HEK293 (cell line): ENCODE measurements at regions not wholly inside any gene's neighbourhood (a gene's known extent, or its start where the extent isn't known, plus 50 kb on each side); places are given as distances from the start of the nearest gene placed in this dataset.
"Not testable (repeated sequence)": the region's sequence is repeated elsewhere in the genome, so short reads cannot be mapped to it uniquely, and the experiment has no call there.

Experiments
- CTCF ChIA-PET: fragments of 350-600 bp; formaldehyde crosslinking; extraction: SDS; loops from one replicate; lab custom pipeline; 2021; ENCODE audit warnings: antibody characterized with exemption; lab: Yijun Ruan, JAX
- POLR2A ChIA-PET: fragments of 300-600 bp; formaldehyde crosslinking; extraction: SDS; loops from one replicate; lab custom pipeline; 2020; ENCODE audit warnings: antibody characterized with exemption, inconsistent platforms; lab: Yijun Ruan, JAX
- H3K27ac ChIP-seq: fragments of 200-500 bp; sonication (Bioruptor generic); 2 replicates; pipeline ENCODE4 v1.5.1; 2014; ENCODE audit warnings: low read depth, low read length, control low read depth, inconsistent platforms; ENCODE audit errors: extremely low read depth
- H3K36me3 ChIP-seq, 2 experiments: fragments of 200-500 bp in 1 of 2; sonication (Bioruptor generic) in 1 of 2; 1 replicate in 1 of 2; 2 replicates in 1 of 2; pipeline ENCODE4 v1.5.1; 2014 to 2017; ENCODE audit warnings: inconsistent platforms in 2 of 2, low read length in 2 of 2; ENCODE audit not compliant: control insufficient read depth in 2 of 2, insufficient read depth in 1 of 2
- H3K4me1 ChIP-seq: fragments of 200-500 bp; sonication (Bioruptor generic); 2 replicates; pipeline ENCODE4 v1.5.1; 2014; ENCODE audit warnings: mild to moderate bottlenecking, low read length, inconsistent platforms; ENCODE audit not compliant: control insufficient read depth, insufficient read depth
- H3K4me3 ChIP-seq: 2 replicates; pipeline ENCODE4 v1.5.1; 2011; ENCODE audit warnings: low read depth, mild to moderate bottlenecking, control low read depth, low read length, moderate library complexity
- H3K9me3 ChIP-seq: fragments of 200-500 bp; sonication (Bioruptor generic); 2 replicates; pipeline ENCODE4 v1.5.1; 2014; ENCODE audit warnings: low read depth, low read length, inconsistent platforms; ENCODE audit not compliant: control insufficient read depth, insufficient read depth
- KLF10 ChIP-seq: fragments of 450-650 bp; IDR thresholded peaks from 2 replicates; pipeline ENCODE4 v1.5.1; 2018; ENCODE audit warnings: missing biosample characterization, mild to moderate bottlenecking, missing genetic modification characterization
- MEIS1 ChIP-seq: sonication (generic); formaldehyde crosslinking; IDR thresholded peaks from 2 replicates; pipeline ENCODE4 v1.8.1; 2022; ENCODE audit warnings: missing genetic modification reagents, mild to moderate bottlenecking, borderline replicate concordance
- RBAK ChIP-seq: fragments of 450-650 bp; formaldehyde crosslinking; IDR thresholded peaks from 2 replicates; pipeline ENCODE4 v1.5.1; 2016; ENCODE audit warnings: missing biosample characterization, missing genetic modification characterization
- TCF7L2 ChIP-seq: IDR thresholded peaks from 2 replicates; pipeline ENCODE4 v1.6.1; 2011; ENCODE audit warnings: low read depth, mild to moderate bottlenecking, inconsistent platforms, low read length, moderate library complexity, borderline replicate concordance
- ZBTB1 ChIP-seq: fragments of 450-650 bp; formaldehyde crosslinking; IDR thresholded peaks from 2 replicates; pipeline ENCODE4 v1.5.1; 2016; ENCODE audit warnings: missing biosample characterization, missing genetic modification characterization
- ZBTB8A ChIP-seq: fragments of 450-650 bp; formaldehyde crosslinking; IDR thresholded peaks from 2 replicates; pipeline ENCODE4 v1.5.1; 2016; ENCODE audit warnings: missing biosample characterization, missing genetic modification characterization
- ZFHX2 ChIP-seq: fragments of 450-650 bp; formaldehyde crosslinking; conservative IDR thresholded peaks from 2 replicates; pipeline ENCODE4 v1.5.1; 2016; ENCODE audit warnings: missing biosample characterization, missing genetic modification characterization
- ZIC2 ChIP-seq: fragments of 450-650 bp; formaldehyde crosslinking; IDR thresholded peaks from 2 replicates; pipeline ENCODE4 v1.5.1; 2016; ENCODE audit warnings: missing biosample characterization, missing genetic modification characterization
- ZNF138 ChIP-seq: fragments of 450-650 bp; formaldehyde crosslinking; IDR thresholded peaks from 2 replicates; pipeline ENCODE4 v1.5.1; 2016; ENCODE audit warnings: missing biosample characterization, missing genetic modification characterization, borderline replicate concordance
- ZNF146 ChIP-seq: fragments of 450-650 bp; formaldehyde crosslinking; IDR thresholded peaks from 2 replicates; pipeline ENCODE4 v1.5.1; 2016; ENCODE audit warnings: missing biosample characterization, missing genetic modification characterization
- ZNF214 ChIP-seq: fragments of 450-650 bp; formaldehyde crosslinking; IDR thresholded peaks from 2 replicates; pipeline ENCODE4 v1.5.1; 2017; ENCODE audit warnings: missing biosample characterization, mild to moderate bottlenecking, missing genetic modification characterization, borderline replicate concordance
- ZNF248 ChIP-seq: fragments of 450-650 bp; formaldehyde crosslinking; IDR thresholded peaks from 2 replicates; pipeline ENCODE4 v1.5.1; 2017; ENCODE audit warnings: missing biosample characterization, missing genetic modification characterization
- ZNF274 ChIP-seq, 2 experiments: fragments of 200-500 bp in 1 of 2; fragments of 450-650 bp in 1 of 2; sonication (Bioruptor generic) in 1 of 2; formaldehyde crosslinking in 1 of 2; IDR thresholded peaks; 2 replicates each; pipeline versions ENCODE4 v1.5.1 to v1.6.1; 2014 to 2016; ENCODE audit warnings: borderline replicate concordance in 1 of 2, inconsistent platforms in 1 of 2, low read length in 1 of 2, missing biosample characterization in 1 of 2, missing genetic modification characterization in 1 of 2
- ZNF311 ChIP-seq: fragments of 450-650 bp; formaldehyde crosslinking; IDR thresholded peaks from 2 replicates; pipeline ENCODE4 v1.5.1; 2017; ENCODE audit warnings: missing biosample characterization, missing genetic modification characterization, borderline replicate concordance
- ZNF510 ChIP-seq: fragments of 450-650 bp; formaldehyde crosslinking; IDR thresholded peaks from 2 replicates; pipeline ENCODE4 v1.5.1; 2018; ENCODE audit warnings: mild to moderate bottlenecking, missing genetic modification characterization, missing biosample characterization; ENCODE audit not compliant: insufficient replicate concordance
- ZNF529 ChIP-seq: fragments of 450-650 bp; formaldehyde crosslinking; IDR thresholded peaks from 2 replicates; pipeline ENCODE4 v1.5.1; 2017; ENCODE audit warnings: missing genetic modification characterization, missing biosample characterization; ENCODE audit not compliant: insufficient replicate concordance
- ZNF549 ChIP-seq: fragments of 450-650 bp; IDR thresholded peaks from 2 replicates; pipeline ENCODE4 v1.5.1; 2018; ENCODE audit warnings: missing biosample characterization, missing genetic modification characterization, mild to moderate bottlenecking, inconsistent platforms, moderate library complexity
- ZNF610 ChIP-seq: fragments of 450-650 bp; formaldehyde crosslinking; IDR thresholded peaks from 2 replicates; pipeline ENCODE4 v1.5.1; 2016; ENCODE audit warnings: missing biosample characterization, missing genetic modification characterization, borderline replicate concordance
- ZNF660 ChIP-seq: fragments of 450-650 bp; IDR thresholded peaks from 2 replicates; pipeline ENCODE4 v1.5.1; 2018; ENCODE audit warnings: missing biosample characterization, mild to moderate bottlenecking, missing genetic modification characterization
- ZNF747 ChIP-seq: fragments of 450-650 bp; formaldehyde crosslinking; IDR thresholded peaks from 2 replicates; pipeline ENCODE4 v1.5.1; 2016; ENCODE audit warnings: missing biosample characterization, missing genetic modification characterization
- ZNF768 ChIP-seq: fragments of 450-650 bp; formaldehyde crosslinking; IDR thresholded peaks from 2 replicates; pipeline ENCODE4 v1.5.1; 2018; ENCODE audit warnings: missing biosample characterization, mild to moderate bottlenecking, missing genetic modification characterization
- ZNF792 ChIP-seq: fragments of 450-650 bp; formaldehyde crosslinking; IDR thresholded peaks from 2 replicates; pipeline ENCODE4 v1.5.1; 2016; ENCODE audit warnings: missing biosample characterization, missing genetic modification characterization
- TF ChIP-seq, protein P1 (sequence below): fragments of 450-650 bp; formaldehyde crosslinking; IDR thresholded peaks from 2 replicates; pipeline ENCODE4; 2016; ENCODE audit warnings: missing biosample characterization, missing genetic modification characterization
- TF ChIP-seq, protein P2 (sequence below): fragments of 450-650 bp; formaldehyde crosslinking; IDR thresholded peaks from 2 replicates; pipeline ENCODE4 v1.5.1; 2016; ENCODE audit warnings: missing biosample characterization, missing genetic modification characterization
- TF ChIP-seq, protein P3 (sequence below): fragments of 450-650 bp; formaldehyde crosslinking; IDR thresholded peaks from 2 replicates; pipeline ENCODE4 v1.5.1; 2017; ENCODE audit warnings: missing biosample characterization, missing genetic modification characterization
- TF ChIP-seq, protein P4 (sequence below): fragments of 450-650 bp; formaldehyde crosslinking; IDR thresholded peaks from 2 replicates; pipeline ENCODE4 v1.5.1; 2016; ENCODE audit warnings: missing biosample characterization, missing genetic modification characterization

DNA sequence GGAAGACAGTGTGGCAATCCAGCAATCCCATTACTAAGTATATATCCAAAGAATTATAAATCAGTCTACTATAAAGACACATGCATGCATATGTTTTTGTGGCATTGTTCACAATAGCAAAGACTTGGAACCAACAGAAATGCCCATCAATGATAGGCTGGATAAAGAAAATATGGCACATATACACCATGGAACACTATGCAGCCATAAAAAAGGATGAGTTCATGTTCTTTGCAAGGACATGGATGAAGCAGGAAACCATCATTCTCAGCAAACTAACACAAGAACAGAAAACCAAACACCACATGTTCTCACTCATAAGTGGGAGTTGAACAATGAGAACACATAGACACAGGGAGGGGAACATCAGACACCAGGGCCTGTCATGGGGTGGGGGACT is 90.0 kb upstream of the EPB41L4A start:
- H3K36me3 ChIP-seq, POLR2A ChIA-PET, H3K9me3 ChIP-seq, H3K27ac ChIP-seq, H3K4me3 ChIP-seq, H3K4me1 ChIP-seq, CTCF ChIA-PET: not testable (repeated sequence)
- peak; percentile 51 for TF ChIP-seq ZNF146 (tag by site-specific recombination)

DNA sequence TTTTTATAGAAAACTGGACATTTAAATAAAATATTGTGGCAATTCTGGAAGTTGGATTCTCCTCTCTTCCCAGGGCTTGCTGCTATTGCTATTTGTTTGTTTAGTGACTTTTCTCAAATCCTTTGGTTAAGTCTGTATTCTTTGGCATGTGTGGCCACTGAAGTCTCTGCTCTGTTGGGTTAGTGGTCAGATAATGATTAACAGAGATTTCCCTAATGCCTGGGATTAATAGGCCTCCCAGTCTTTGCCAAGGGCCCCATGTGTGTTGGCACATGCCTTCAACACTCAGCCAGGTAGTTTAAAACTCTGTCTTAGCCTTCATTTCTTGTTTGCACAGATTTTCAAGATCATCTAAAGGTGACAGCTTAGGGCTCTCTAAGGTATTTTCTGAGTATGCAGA is 92.8 kb upstream of the EPB41L4A start:
- Histone ChIP-seq H3K4me3 (no peak overlapping the region), H3K27ac (no peak overlapping the region), H3K36me3 (no peaks in the 10 kb centered on the region), H3K9me3 (no peaks in the 10 kb centered on the region), H3K4me1 (no peaks in the 10 kb centered on the region)
- ChIA-PET CTCF (interaction anchor here (0.7 to 1.3 kb wide), 3 partner anchors 12 to 943 kb away, joined by 3 to 4 read pairs (median 4); no protein-coding TSS in a partner anchor), POLR2A (no interaction called here)
- no peak for TF ChIP-seq ZNF549 (tag by site-specific recombination)
- no peak for TF ChIP-seq ZNF510 (tag by site-specific recombination)

DNA sequence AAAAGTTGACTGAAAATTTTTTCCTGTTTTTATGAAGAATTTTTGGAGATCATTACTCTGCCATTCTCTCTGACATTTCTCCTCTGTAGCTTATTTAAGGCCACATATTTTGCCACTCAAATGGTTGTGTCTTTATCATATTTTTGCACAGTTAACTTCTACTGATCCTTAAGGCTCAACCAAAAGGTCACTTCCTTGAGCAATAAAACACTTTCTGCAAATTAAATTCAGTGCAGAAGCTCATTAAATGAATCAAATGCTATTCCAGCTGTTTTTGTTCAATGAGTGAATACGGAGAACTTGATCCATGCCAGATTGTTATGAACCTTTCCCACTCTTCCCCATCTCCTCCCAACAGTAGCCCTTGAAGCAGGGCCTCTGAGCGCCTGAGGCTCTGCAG is 93.8 kb upstream of the EPB41L4A start:
- TF ChIP-seq ZNF610, result no peak
- TF ChIP-seq, protein P1, sequence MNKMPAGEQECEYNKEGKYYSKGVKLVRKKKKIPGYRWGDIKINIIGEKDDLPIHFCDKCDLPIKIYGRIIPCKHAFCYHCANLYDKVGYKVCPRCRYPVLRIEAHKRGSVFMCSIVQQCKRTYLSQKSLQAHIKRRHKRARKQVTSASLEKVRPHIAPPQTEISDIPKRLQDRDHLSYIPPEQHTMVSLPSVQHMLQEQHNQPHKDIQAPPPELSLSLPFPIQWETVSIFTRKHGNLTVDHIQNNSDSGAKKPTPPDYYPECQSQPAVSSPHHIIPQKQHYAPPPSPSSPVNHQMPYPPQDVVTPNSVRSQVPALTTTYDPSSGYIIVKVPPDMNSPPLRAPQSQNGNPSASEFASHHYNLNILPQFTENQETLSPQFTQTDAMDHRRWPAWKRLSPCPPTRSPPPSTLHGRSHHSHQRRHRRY, result no peak
- TF ChIP-seq ZNF792 (tag by site-specific recombination), result no peak
- TF ChIP-seq ZNF747 (tag by site-specific recombination), result no peak
- TF ChIP-seq, protein P2, sequence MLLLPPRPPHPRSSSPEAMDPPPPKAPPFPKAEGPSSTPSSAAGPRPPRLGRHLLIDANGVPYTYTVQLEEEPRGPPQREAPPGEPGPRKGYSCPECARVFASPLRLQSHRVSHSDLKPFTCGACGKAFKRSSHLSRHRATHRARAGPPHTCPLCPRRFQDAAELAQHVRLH (tag by site-specific recombination), result no peak
- TF ChIP-seq RBAK (tag by site-specific recombination), result no peak
- no peak for TF ChIP-seq ZBTB8A
- Histone ChIP-seq H3K4me3 (no peak overlapping the region), H3K4me1 (no peaks in the 10 kb centered on the region), H3K27ac (no peak overlapping the region), H3K9me3 (no peaks in the 10 kb centered on the region), H3K36me3 (no peaks in the 10 kb centered on the region)
- ChIA-PET POLR2A (no interaction called here), CTCF (interaction anchor here (1.0 to 1.3 kb wide), 2 partner anchors 11 to 20 kb away, joined by 3 to 4 read pairs; no protein-coding TSS in a partner anchor)

DNA sequence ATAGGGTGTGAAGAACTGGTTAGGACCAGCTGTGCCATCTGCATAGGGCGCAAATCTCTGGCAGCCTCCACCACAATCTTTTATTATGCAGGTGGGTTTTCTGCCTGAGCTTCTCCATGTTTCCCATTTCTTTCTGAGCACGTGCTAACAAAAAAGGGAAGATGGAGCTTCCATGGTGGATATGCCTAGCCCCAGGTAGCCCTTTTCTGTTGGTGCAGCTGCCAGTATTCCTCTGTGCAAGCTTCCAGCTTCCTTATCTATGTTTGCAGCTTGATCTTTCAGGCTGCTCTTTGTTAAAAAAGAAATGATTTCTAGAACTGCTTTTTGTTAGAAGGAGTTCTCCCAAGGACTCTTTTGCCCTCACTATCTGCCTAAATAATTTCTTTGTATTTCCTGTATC is 95.0 kb upstream of the EPB41L4A start:
- Histone ChIP-seq H3K36me3 (no peaks in the 10 kb centered on the region), H3K4me1 (no peaks in the 10 kb centered on the region), H3K9me3 (no peaks in the 10 kb centered on the region), H3K4me3 (no peak overlapping the region), H3K27ac (no peak overlapping the region)
- CTCF ChIA-PET, result interaction anchor here (0.6 kb wide), 1 partner anchor 22 kb away, joined by 4 read pairs; no protein-coding TSS in a partner anchor
- POLR2A ChIA-PET, result no interaction called here
- TF ChIP-seq KLF10 (tag by site-specific recombination) (no peak), ZNF311 (tag by site-specific recombination) (no peak), ZNF138 (tag by site-specific recombination) (no peak), TCF7L2 (no peak), ZFHX2 (no peak), ZNF274 (IDR thresholded peaks at IDR 0.05; ENCODE audit: low read length) (no peak), ZNF274 (tag by site-specific recombination; IDR thresholded peaks at IDR 0.05; ENCODE audit: borderline replicate concordance) (no peak), ZNF768 (tag by site-specific recombination) (no peak), ZBTB1 (tag by site-specific recombination) (no peak), ZNF214 (tag by site-specific recombination) (no peak), ZNF660 (tag by site-specific recombination) (no peak), ZNF529 (tag by site-specific recombination) (no peak), MEIS1 (CRISPR knock-in tag) (no peak), ZIC2 (no peak), ZNF248 (tag by site-specific recombination) (no peak)
- TF ChIP-seq, protein P3, sequence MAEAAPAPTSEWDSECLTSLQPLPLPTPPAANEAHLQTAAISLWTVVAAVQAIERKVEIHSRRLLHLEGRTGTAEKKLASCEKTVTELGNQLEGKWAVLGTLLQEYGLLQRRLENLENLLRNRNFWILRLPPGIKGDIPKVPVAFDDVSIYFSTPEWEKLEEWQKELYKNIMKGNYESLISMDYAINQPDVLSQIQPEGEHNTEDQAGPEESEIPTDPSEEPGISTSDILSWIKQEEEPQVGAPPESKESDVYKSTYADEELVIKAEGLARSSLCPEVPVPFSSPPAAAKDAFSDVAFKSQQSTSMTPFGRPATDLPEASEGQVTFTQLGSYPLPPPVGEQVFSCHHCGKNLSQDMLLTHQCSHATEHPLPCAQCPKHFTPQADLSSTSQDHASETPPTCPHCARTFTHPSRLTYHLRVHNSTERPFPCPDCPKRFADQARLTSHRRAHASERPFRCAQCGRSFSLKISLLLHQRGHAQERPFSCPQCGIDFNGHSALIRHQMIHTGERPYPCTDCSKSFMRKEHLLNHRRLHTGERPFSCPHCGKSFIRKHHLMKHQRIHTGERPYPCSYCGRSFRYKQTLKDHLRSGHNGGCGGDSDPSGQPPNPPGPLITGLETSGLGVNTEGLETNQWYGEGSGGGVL, result no peak
- TF ChIP-seq, protein P4, sequence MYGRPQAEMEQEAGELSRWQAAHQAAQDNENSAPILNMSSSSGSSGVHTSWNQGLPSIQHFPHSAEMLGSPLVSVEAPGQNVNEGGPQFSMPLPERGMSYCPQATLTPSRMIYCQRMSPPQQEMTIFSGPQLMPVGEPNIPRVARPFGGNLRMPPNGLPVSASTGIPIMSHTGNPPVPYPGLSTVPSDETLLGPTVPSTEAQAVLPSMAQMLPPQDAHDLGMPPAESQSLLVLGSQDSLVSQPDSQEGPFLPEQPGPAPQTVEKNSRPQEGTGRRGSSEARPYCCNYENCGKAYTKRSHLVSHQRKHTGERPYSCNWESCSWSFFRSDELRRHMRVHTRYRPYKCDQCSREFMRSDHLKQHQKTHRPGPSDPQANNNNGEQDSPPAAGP, result no peak
